ENCODE measurements at regions not wholly inside any gene's neighbourhood (a gene's known extent, or its start where the extent isn't known, plus 50 kb on each side); places are given as distances from the start of the nearest gene placed in this dataset.

- Histone ChIP-seq H3K9ac (ENCODE audit: low read length in 3 of 3) (no peak overlapping the region), H3K27me3 (ENCODE audit: control insufficient read depth, insufficient read depth, low read length) (no peaks in the 10 kb centered on the region), H3K9me3 (ENCODE audit: control insufficient read depth in 2 of 3, insufficient read depth in 1 of 3, low read length in 3 of 3) (no peaks in the 10 kb centered on the region), H3K4me3 (ENCODE audit: low read length in 3 of 3) (no peak overlapping the region), H3K36me3 (ENCODE audit: control insufficient read depth in 2 of 3, insufficient read depth in 3 of 3, low read length in 3 of 3) (no peaks in the 10 kb centered on the region), H3K27ac (ENCODE audit: low read depth in 2 of 2, low read length in 2 of 2) (no peak overlapping the region), H3K4me1 (ENCODE audit: control insufficient read depth in 2 of 3, insufficient read depth in 2 of 3, low read depth in 1 of 3, low read length in 3 of 3) (no peaks in the 10 kb centered on the region)
- no peak for FAIRE-seq
- TF ChIP-seq CTCF (IDR thresholded peaks at IDR 0.05; ENCODE audit: borderline replicate concordance, extremely low read depth, insufficient read depth), result no peak
- no peak for DNase-seq
- intact Hi-C loops (cut with DNase I), result no loop called here
Measured at GRCh38 chr3:81863756-81864155, 102.3 kb upstream of the GBE1 start.

DNA sequence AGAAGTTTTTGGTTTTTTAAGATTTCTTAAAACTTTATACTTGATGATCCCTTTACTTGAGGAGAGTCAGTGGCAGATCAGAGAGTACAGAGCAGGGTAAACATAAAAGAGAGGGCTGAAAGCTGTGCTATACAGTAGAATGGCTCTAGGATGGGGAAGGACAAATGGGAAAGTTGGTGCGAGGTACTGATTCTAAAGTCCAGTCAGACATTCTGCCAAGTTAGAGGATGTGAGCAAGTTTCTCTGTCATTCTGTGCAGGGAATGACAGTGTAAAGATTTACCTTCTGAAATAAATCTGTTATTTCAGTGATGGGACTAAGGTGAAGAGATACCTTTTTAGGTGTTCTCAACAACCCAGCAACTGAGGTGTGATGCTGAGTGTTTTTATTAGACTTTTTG lies 100.1 kb upstream of the GBE1 start:
- TF ChIP-seq CTCF (IDR thresholded peaks at IDR 0.05; ENCODE audit: borderline replicate concordance, extremely low read depth, insufficient read depth), result no peak
- H3K9ac ChIP-seq (ENCODE audit: low read length in 3 of 3), result no peak overlapping the region
- DNase-seq, result no peak
- no peaks in the 10 kb centered on the region for H3K9me3 ChIP-seq (ENCODE audit: control insufficient read depth in 2 of 3, insufficient read depth in 1 of 3, low read length in 3 of 3)
- H3K4me1 ChIP-seq (ENCODE audit: control insufficient read depth in 2 of 3, insufficient read depth in 2 of 3, low read depth in 1 of 3, low read length in 3 of 3), result no peaks in the 10 kb centered on the region
- no peaks in the 10 kb centered on the region for H3K27me3 ChIP-seq (ENCODE audit: control insufficient read depth, insufficient read depth, low read length)
- intact Hi-C loops (cut with DNase I), result no loop called here
- H3K36me3 ChIP-seq (ENCODE audit: control insufficient read depth in 2 of 3, insufficient read depth in 3 of 3, low read length in 3 of 3), result no peaks in the 10 kb centered on the region
- H3K27ac ChIP-seq (ENCODE audit: low read depth in 2 of 2, low read length in 2 of 2), result no peak overlapping the region
- no peak overlapping the region for H3K4me3 ChIP-seq (ENCODE audit: low read length in 3 of 3)
- no peak for FAIRE-seq

- no peak for TF ChIP-seq CTCF (IDR thresholded peaks at IDR 0.05; ENCODE audit: borderline replicate concordance, extremely low read depth, insufficient read depth)
Measured at GRCh38 chr3:81859524-81859923, 98.1 kb upstream of the GBE1 start.

GRCh38 chr3:81853431-81853830 lies 92.0 kb upstream of the GBE1 start:
- Histone ChIP-seq H3K4me3 (ENCODE audit: low read length in 3 of 3) (no peak overlapping the region), H3K27me3 (ENCODE audit: control insufficient read depth, insufficient read depth, low read length) (no peaks in the 10 kb centered on the region), H3K9ac (ENCODE audit: low read length in 3 of 3) (no peak overlapping the region), H3K4me1 (ENCODE audit: control insufficient read depth in 2 of 3, insufficient read depth in 2 of 3, low read depth in 1 of 3, low read length in 3 of 3) (no peaks in the 10 kb centered on the region), H3K36me3 (ENCODE audit: control insufficient read depth in 2 of 3, insufficient read depth in 3 of 3, low read length in 3 of 3) (no peaks in the 10 kb centered on the region), H3K9me3 (ENCODE audit: control insufficient read depth in 2 of 3, insufficient read depth in 1 of 3, low read length in 3 of 3) (no peaks in the 10 kb centered on the region), H3K27ac (ENCODE audit: low read depth in 2 of 2, low read length in 2 of 2) (no peak overlapping the region)
- no peak for FAIRE-seq
- intact Hi-C loops (cut with DNase I), result no loop called here
- DNase-seq, result no peak
- TF ChIP-seq CTCF (IDR thresholded peaks at IDR 0.05; ENCODE audit: borderline replicate concordance, extremely low read depth, insufficient read depth), result no peak

More at GRCh38 chr3:81859524-81859923, 98.1 kb upstream of the GBE1 start:
- intact Hi-C loops (cut with DNase I), result no loop called here
- no peak overlapping the region for H3K4me3 ChIP-seq (ENCODE audit: low read length in 3 of 3)
- DNase-seq, result no peak
- H3K4me1 ChIP-seq (ENCODE audit: control insufficient read depth in 2 of 3, insufficient read depth in 2 of 3, low read depth in 1 of 3, low read length in 3 of 3), result no peaks in the 10 kb centered on the region
- H3K27me3 ChIP-seq (ENCODE audit: control insufficient read depth, insufficient read depth, low read length), result no peaks in the 10 kb centered on the region
- no peak for FAIRE-seq
- H3K9ac ChIP-seq (ENCODE audit: low read length in 3 of 3), result no peak overlapping the region
- no peaks in the 10 kb centered on the region for H3K36me3 ChIP-seq (ENCODE audit: control insufficient read depth in 2 of 3, insufficient read depth in 3 of 3, low read length in 3 of 3)
- no peak overlapping the region for H3K27ac ChIP-seq (ENCODE audit: low read depth in 2 of 2, low read length in 2 of 2)
- H3K9me3 ChIP-seq (ENCODE audit: control insufficient read depth in 2 of 3, insufficient read depth in 1 of 3, low read length in 3 of 3), result no peaks in the 10 kb centered on the region
